ENCODE measurements at regions not wholly inside any gene's neighbourhood (a gene's known extent, or its start where the extent isn't known, plus 50 kb on each side); places are given as distances from the start of the nearest gene placed in this dataset.

- no peaks in the 10 kb centered on the region for H3K27me3 ChIP-seq
These were observed 357.9 kb upstream of the USP24 start for GRCh38 chr1:55572878-55573734.

GRCh38 chr1:55571767-55572166 lies 356.6 kb upstream of the USP24 start:
- peaks cover 0 to 16% (median 2%) of the 10 kb centered on the region in 4 donors for H3K4me1 ChIP-seq
- H3K27ac ChIP-seq, result no peak overlapping the region
- 84 to 95% methylated on average over 3 of the region's 3 CpGs for WGBS, 2 donors
- H3K27me3 ChIP-seq, result no peaks in the 10 kb centered on the region
- no peaks in the 10 kb centered on the region for H3K9me3 ChIP-seq
- no peak overlapping the region for H3K4me3 ChIP-seq
- H3K36me3 ChIP-seq, result no peaks in the 10 kb centered on the region
- no peak for TF ChIP-seq CTCF (IDR thresholded peaks at IDR 0.05)
- no peak for TF ChIP-seq EP300 (IDR thresholded peaks at IDR 0.05)
- TF ChIP-seq POLR2A (IDR thresholded peaks at IDR 0.05), result no peak
- DNase-seq (ENCODE audit: low spot score in 2 of 2), result no peak

More at GRCh38 chr1:55572878-55573734, 357.9 kb upstream of the USP24 start:
- no peaks in the 10 kb centered on the region for H3K36me3 ChIP-seq
- no peaks in the 10 kb centered on the region for H3K9me3 ChIP-seq
- no peak for DNase-seq (ENCODE audit: low spot score in 2 of 2)
- 60 to 62% methylated on average over 13 to 14 of the region's 14 CpGs for WGBS, 2 donors
- H3K4me1 ChIP-seq, result peaks cover 0 to 24% (median 2%) of the 10 kb centered on the region in 4 donors
- H3K4me3 ChIP-seq, result no peak overlapping the region
- H3K27ac ChIP-seq, result peak overlapping the region in 2 of 4 donors; percentile 1 to 31
- TF ChIP-seq POLR2A (IDR thresholded peaks at IDR 0.05) (no peak), CTCF (IDR thresholded peaks at IDR 0.05) (no peak), EP300 (IDR thresholded peaks at IDR 0.05) (no peak)

GRCh38 chr1:55569417-55569816 lies 354.3 kb upstream of the USP24 start:
- 54 to 62% methylated on average over 2 of the region's 2 CpGs for WGBS, 2 donors
- Histone ChIP-seq H3K4me3 (no peak overlapping the region), H3K4me1 (no peaks in the 10 kb centered on the region), H3K27ac (no peak overlapping the region), H3K27me3 (no peaks in the 10 kb centered on the region), H3K36me3 (no peaks in the 10 kb centered on the region), H3K9me3 (no peaks in the 10 kb centered on the region)
- no peak for DNase-seq (ENCODE audit: low spot score in 2 of 2)
- TF ChIP-seq EP300 (IDR thresholded peaks at IDR 0.05) (no peak), POLR2A (IDR thresholded peaks at IDR 0.05) (no peak), CTCF (IDR thresholded peaks at IDR 0.05) (no peak)

GRCh38 chr1:55568732-55569131 lies 353.6 kb upstream of the USP24 start:
- WGBS, 2 donors, result 70 to 98% methylated on average over 2 of the region's 2 CpGs
- DNase-seq (ENCODE audit: low spot score in 2 of 2), result no peak
- TF ChIP-seq CTCF (IDR thresholded peaks at IDR 0.05), result no peak
- no peak for TF ChIP-seq EP300 (IDR thresholded peaks at IDR 0.05)
- no peak for TF ChIP-seq POLR2A (IDR thresholded peaks at IDR 0.05)
- H3K4me1 ChIP-seq, result no peaks in the 10 kb centered on the region
- H3K27me3 ChIP-seq, result no peaks in the 10 kb centered on the region
- H3K27ac ChIP-seq, result no peak overlapping the region
- no peak overlapping the region for H3K4me3 ChIP-seq
- H3K9me3 ChIP-seq, result no peaks in the 10 kb centered on the region
- H3K36me3 ChIP-seq, result no peaks in the 10 kb centered on the region

GRCh38 chr1:55560266-55560665 lies 345.1 kb upstream of the USP24 start:
- no peak for TF ChIP-seq POLR2A (IDR thresholded peaks at IDR 0.05)
- no peak for TF ChIP-seq EP300 (IDR thresholded peaks at IDR 0.05)
- no peak for TF ChIP-seq CTCF (IDR thresholded peaks at IDR 0.05)
- H3K9me3 ChIP-seq, result no peaks in the 10 kb centered on the region
- no peaks in the 10 kb centered on the region for H3K27me3 ChIP-seq
- no peaks in the 10 kb centered on the region for H3K36me3 ChIP-seq
- H3K4me3 ChIP-seq, result no peak overlapping the region
- H3K27ac ChIP-seq, result peak overlapping the region in 2 of 4 donors; percentile 40 to 47
- 16 to 27% methylated on average over 1 of the region's 1 CpG for WGBS, 2 donors
- peaks cover 0 to 15% (median 0%) of the 10 kb centered on the region in 4 donors for H3K4me1 ChIP-seq
- no peak for DNase-seq (ENCODE audit: low spot score in 2 of 2)

All from tibial nerve (tissue), 4 donors.